Breast epithelium (tissue), 4 donors: ENCODE measurements at regions not wholly inside any gene's neighbourhood (a gene's known extent, or its start where the extent isn't known, plus 50 kb on each side); places are given as distances from the start of the nearest gene placed in this dataset.

Source experiments
- DNase-seq, 2 donors: peaks; one replicate each; pipeline ENCODE4 v3.0.0-alpha.2; 2019; ENCODE audit warnings: low spot score in 2 of 2
- H3K27ac ChIP-seq, 2 donors: fragments of 200-600 bp; sonication (generic) in 1 of 2; one replicate each; pipeline ENCODE4 v1.5.1; 2016 to 2019; ENCODE audit warnings: mild to moderate bottlenecking in 1 of 2
- H3K27me3 ChIP-seq, 2 donors: fragments of 200-600 bp; sonication (generic) in 1 of 2; one replicate each; pipeline versions ENCODE4 v1.5.1 to v1.6.0; 2017 to 2019; ENCODE audit warnings: control low read depth in 1 of 2, mild to moderate bottlenecking in 1 of 2
- H3K36me3 ChIP-seq: fragments of 200-600 bp; one replicate; pipeline ENCODE4 v1.5.1; 2019
- H3K4me1 ChIP-seq, 2 donors: fragments of 200-600 bp; sonication (generic); one replicate each; pipeline ENCODE4 v1.5.1; 2016 to 2019; ENCODE audit warnings: control low read depth in 1 of 2
- H3K4me3 ChIP-seq, 3 donors: fragments of 200-600 bp; sonication (generic); 1 replicate in 2 of 3; 2 replicates in 1 of 3; pipeline ENCODE4 v1.5.1; 2016 to 2019; ENCODE audit warnings: mild to moderate bottlenecking in 3 of 3, moderate library complexity in 2 of 3
- H3K9me3 ChIP-seq, 2 donors: fragments of 200-600 bp; sonication (generic) in 1 of 2; one replicate each; pipeline ENCODE4 v1.5.1; 2016 to 2019; ENCODE audit warnings: control low read depth in 1 of 2
- POLR2A ChIP-seq: fragments of 450-650 bp; IDR thresholded peaks from one replicate; pipeline ENCODE4 v1.6.1; 2016; ENCODE audit warnings: antibody characterized with exemption, mild to moderate bottlenecking, moderate library complexity
- POLR2AphosphoS5 ChIP-seq, 3 donors: sonication (generic); formaldehyde crosslinking; IDR thresholded peaks; one replicate each; pipeline ENCODE4 v1.6.1; 2017; ENCODE audit warnings: antibody characterized with exemption in 3 of 3
- intact Hi-C: fragments of 100-400 bp; cut with DNase I; formaldehyde crosslinking; loops from one replicate; pipeline ENCODE4 v1.15.1; 2023; ENCODE audit warnings: low total_unique reads
- TF ChIP-seq, protein P1 (sequence below), 3 donors: fragments of 450-650 bp; IDR thresholded peaks; one replicate each; pipeline ENCODE4 v1.5.1; 2016 to 2017; ENCODE audit warnings: antibody characterized with exemption in 3 of 3, mild to moderate bottlenecking in 3 of 3, moderate library complexity in 3 of 3

DNA sequence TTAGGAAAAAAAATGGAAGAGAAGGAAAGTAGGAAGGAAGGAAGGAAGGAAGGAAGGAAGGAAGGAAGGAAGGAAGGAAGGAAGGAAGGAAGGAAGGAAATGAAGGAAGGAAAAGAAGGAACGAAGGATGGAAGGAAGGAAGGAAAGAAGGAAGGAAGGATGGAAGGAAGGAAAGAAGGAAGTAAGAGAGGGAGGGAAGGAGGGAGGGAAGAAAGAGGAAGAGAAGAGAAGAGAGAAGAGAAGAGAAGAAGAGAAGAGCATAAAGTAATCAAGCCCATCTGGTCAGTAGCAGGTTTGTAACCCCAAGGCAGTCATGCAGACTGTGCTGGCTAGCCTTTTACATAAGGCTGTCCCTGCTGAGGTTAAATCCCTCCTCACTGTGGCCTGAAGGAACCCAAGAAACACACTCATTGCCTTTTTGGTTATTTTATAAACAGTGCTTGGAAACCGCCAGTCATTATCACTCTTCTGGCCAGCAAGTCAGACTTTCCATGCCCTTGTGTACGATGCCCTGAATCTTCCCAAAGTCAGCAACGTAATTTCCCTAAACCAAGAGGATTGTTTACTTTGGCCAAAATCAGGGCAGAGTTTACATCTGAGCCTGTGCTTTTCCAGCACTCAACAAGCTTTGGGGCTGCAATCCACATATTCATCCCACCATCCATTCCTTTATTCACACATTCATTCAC, 409.6 kb upstream of the MAF start:
- intact Hi-C loops = loop anchor here (10.0 kb wide), 1 partner anchor 1015 kb away; no protein-coding TSS in a partner anchor

DNA sequence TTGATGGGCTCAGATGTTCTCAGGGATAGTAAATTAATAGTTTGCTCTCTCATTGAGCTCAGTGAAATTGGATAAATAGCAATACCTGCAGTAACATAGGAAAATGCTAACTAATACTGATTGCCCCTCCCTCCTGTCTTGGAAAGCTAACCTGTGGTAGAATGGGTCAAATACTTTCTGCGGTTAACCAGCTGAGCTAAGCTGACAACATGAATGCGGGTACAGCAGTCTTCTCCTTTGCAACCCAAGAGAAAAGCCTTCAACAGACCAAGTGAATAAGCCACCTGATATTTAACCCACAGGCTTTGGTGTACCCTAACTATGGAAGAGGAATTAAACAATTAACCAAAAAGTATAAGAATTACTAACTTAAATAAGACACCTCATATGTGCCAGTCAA, 408.3 kb upstream of the MAF start:
- H3K27me3 ChIP-seq = no peaks in the 10 kb centered on the region
- H3K4me1 ChIP-seq = no peaks in the 10 kb centered on the region
- no peaks in the 10 kb centered on the region for H3K9me3 ChIP-seq
- TF ChIP-seq POLR2A (no peak), POLR2AphosphoS5 (IDR thresholded peaks at IDR 0.05) (no peak)
- TF ChIP-seq, protein P1, sequence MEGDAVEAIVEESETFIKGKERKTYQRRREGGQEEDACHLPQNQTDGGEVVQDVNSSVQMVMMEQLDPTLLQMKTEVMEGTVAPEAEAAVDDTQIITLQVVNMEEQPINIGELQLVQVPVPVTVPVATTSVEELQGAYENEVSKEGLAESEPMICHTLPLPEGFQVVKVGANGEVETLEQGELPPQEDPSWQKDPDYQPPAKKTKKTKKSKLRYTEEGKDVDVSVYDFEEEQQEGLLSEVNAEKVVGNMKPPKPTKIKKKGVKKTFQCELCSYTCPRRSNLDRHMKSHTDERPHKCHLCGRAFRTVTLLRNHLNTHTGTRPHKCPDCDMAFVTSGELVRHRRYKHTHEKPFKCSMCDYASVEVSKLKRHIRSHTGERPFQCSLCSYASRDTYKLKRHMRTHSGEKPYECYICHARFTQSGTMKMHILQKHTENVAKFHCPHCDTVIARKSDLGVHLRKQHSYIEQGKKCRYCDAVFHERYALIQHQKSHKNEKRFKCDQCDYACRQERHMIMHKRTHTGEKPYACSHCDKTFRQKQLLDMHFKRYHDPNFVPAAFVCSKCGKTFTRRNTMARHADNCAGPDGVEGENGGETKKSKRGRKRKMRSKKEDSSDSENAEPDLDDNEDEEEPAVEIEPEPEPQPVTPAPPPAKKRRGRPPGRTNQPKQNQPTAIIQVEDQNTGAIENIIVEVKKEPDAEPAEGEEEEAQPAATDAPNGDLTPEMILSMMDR (IDR thresholded peaks at IDR 0.05) = no peak
- H3K4me3 ChIP-seq = no peak overlapping the region
- intact Hi-C loops = no loop called here
- no peak overlapping the region for H3K27ac ChIP-seq
- DNase-seq = no peak
- no peaks in the 10 kb centered on the region for H3K36me3 ChIP-seq

More for the DNA sequence above, 409.6 kb upstream of the MAF start:
- Histone ChIP-seq H3K27ac (no peak overlapping the region), H3K4me3 (no peak overlapping the region), H3K9me3 (no peaks in the 10 kb centered on the region), H3K4me1 (no peaks in the 10 kb centered on the region), H3K36me3 (no peaks in the 10 kb centered on the region), H3K27me3 (no peaks in the 10 kb centered on the region)
- TF ChIP-seq POLR2A (no peak), POLR2AphosphoS5 (IDR thresholded peaks at IDR 0.05) (no peak)
- TF ChIP-seq, protein P1 (IDR thresholded peaks at IDR 0.05) = no peak
- no peak for DNase-seq

DNA sequence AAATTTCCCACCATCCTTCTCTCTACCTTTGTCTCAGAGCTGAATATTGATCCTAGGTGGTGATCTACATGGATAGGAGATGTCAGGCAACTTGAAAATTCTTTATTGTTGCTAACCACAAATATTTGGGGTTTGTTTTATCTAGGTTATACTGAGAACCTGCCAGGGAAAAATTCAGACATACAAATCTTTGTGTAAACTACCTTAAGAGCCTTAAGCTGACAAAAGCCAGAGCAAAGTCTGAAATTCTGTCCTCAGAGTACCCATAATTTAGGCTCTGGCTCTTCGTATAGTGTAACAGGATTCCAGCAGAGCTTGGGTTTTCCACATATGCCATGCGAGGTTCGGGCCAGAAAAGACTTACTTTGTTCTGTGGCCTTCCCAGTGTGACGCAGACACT, 406.7 kb upstream of the MAF start:
- no peak overlapping the region for H3K27ac ChIP-seq
- H3K36me3 ChIP-seq = no peaks in the 10 kb centered on the region
- H3K9me3 ChIP-seq = no peaks in the 10 kb centered on the region
- H3K4me3 ChIP-seq = no peak overlapping the region
- H3K27me3 ChIP-seq = no peaks in the 10 kb centered on the region
- TF ChIP-seq, protein P1 (IDR thresholded peaks at IDR 0.05) = no peak
- no peak for TF ChIP-seq POLR2A
- no peak for TF ChIP-seq POLR2AphosphoS5 (IDR thresholded peaks at IDR 0.05)
- no peak for DNase-seq
- intact Hi-C loops = no loop called here
- no peaks in the 10 kb centered on the region for H3K4me1 ChIP-seq

DNA sequence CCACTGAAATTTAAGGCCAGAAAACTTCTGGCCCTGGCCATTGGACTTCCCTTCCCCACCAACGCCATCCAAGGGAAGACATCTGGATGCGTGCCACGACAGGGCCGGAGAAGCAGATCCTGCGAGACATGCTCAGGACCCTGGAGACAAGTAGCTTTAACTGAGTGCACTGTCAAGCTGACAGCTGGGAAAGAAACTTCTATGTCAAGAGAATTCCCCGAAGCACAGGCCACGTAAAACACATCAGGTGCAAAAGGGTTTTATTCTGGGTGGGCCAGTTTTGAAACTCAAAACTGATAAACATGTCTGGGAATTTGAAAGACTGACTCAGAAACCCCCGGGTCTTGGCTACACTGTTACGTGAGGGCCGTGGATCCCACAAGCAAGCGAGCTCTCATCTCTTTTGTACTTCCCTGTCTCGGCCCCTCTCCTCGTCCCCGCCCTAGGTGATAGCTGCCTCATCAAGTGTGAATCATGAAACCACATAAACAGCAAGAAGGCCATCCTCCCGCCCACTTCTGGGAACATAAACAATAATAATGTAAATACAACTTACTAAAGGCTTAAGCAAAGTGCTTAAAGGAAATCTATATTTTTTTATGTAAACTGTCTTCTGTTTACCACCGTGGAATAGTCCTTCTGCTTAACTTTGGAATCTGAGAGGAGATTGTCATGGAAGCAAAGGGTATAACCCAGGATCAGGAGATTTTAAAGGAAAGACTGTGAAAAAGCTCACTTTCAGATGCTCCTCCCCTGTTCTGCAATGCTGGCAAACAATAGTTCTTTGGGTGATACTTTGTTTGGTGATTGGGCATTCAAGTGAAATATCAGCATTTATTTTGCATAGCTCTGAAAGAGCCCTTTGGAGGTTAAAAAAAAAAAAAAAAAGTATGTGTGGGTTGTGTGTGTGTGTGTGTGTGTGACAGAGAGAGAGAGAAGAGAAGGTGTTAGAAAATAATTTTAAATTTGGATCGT, 406.0 kb upstream of the MAF start:
- H3K27me3 ChIP-seq = no peaks in the 10 kb centered on the region
- H3K4me1 ChIP-seq = no peaks in the 10 kb centered on the region
- intact Hi-C loops = no loop called here
- no peak for DNase-seq
- H3K27ac ChIP-seq = no peak overlapping the region
- H3K4me3 ChIP-seq = no peak overlapping the region
- H3K9me3 ChIP-seq = no peaks in the 10 kb centered on the region
- no peak for TF ChIP-seq POLR2A
- TF ChIP-seq POLR2AphosphoS5 (IDR thresholded peaks at IDR 0.05) = no peak
- TF ChIP-seq, protein P1 (IDR thresholded peaks at IDR 0.05) = no peak
- H3K36me3 ChIP-seq = no peaks in the 10 kb centered on the region

GRCh38 chr16:80004113-80004512, 403.6 kb upstream of the MAF start:
- intact Hi-C loops = no loop called here
- Histone ChIP-seq H3K27ac (no peak overlapping the region), H3K36me3 (no peaks in the 10 kb centered on the region), H3K27me3 (no peaks in the 10 kb centered on the region), H3K9me3 (no peaks in the 10 kb centered on the region), H3K4me3 (no peak overlapping the region), H3K4me1 (no peaks in the 10 kb centered on the region)
- no peak for TF ChIP-seq POLR2AphosphoS5 (IDR thresholded peaks at IDR 0.05)
- no peak for TF ChIP-seq POLR2A
- TF ChIP-seq, protein P1 (IDR thresholded peaks at IDR 0.05) = no peak
- DNase-seq = no peak
